ENCODE measurements at regions not wholly inside any gene's neighbourhood (a gene's known extent, or its start where the extent isn't known, plus 50 kb on each side); places are given as distances from the start of the nearest gene placed in this dataset.

GRCh38 chr1:69513601-69514000, 54.1 kb upstream of the LRRC7 start:
- no peak for TF ChIP-seq CTCF (conservative IDR thresholded peaks at IDR 0.05)
- H3K9me3 ChIP-seq (ENCODE audit: control insufficient read depth, low read length) = no peaks in the 10 kb centered on the region
- Mint-ChIP-seq H3K4me1 (no peaks in the 10 kb centered on the region), H3K9me3 (no peaks in the 10 kb centered on the region), H3K4me3 (no peak overlapping the region), H3K36me3 (ENCODE audit: low read depth) (no peaks in the 10 kb centered on the region), H3K27me3 (ENCODE audit: insufficient read depth) (no peaks in the 10 kb centered on the region), H3K27ac (no peak overlapping the region)
- H3K4me1 ChIP-seq (ENCODE audit: control insufficient read depth, insufficient read depth, low read length) = no peaks in the 10 kb centered on the region
- no peaks in the 10 kb centered on the region for H3K36me3 ChIP-seq (ENCODE audit: control insufficient read depth, insufficient read depth, low read length)
- no peaks in the 10 kb centered on the region for H3K27me3 ChIP-seq (ENCODE audit: control insufficient read depth, insufficient read depth, low read length, poor library complexity, severe bottlenecking)
- DNase-seq = no peak
- H3K9ac ChIP-seq (ENCODE audit: extremely low read depth, low read length, poor library complexity, severe bottlenecking) = no peak overlapping the region
- H3K27ac ChIP-seq (ENCODE audit: low read depth, low read length) = no peak overlapping the region
- no peak overlapping the region for H3K4me3 ChIP-seq (ENCODE audit: low read length)

Data from endodermal cell (in vitro differentiated cells).